Hepatic stellate cell (primary cell): ENCODE measurements at regions not wholly inside any gene's neighbourhood (a gene's known extent, or its start where the extent isn't known, plus 50 kb on each side); places are given as distances from the start of the nearest gene placed in this dataset.

Experiments used
- DNase-seq: peaks from one replicate; pipeline ENCODE4 v3.0.0; 2011; ENCODE audit warnings: low spot score

GRCh38 chr2:60096556-60096955 lies 456.9 kb downstream of the BCL11A start:
- DNase-seq: no peak

GRCh38 chr2:60095903-60096302 lies 457.6 kb downstream of the BCL11A start:
- no peak for DNase-seq

GRCh38 chr2:60095202-60095815 lies 458.1 kb downstream of the BCL11A start:
- DNase-seq: no peak

- no peak for DNase-seq
Measured at GRCh38 chr2:60094450-60094929, 459.0 kb downstream of the BCL11A start.

GRCh38 chr2:60092781-60093180 lies 460.7 kb downstream of the BCL11A start:
- DNase-seq: no peak

GRCh38 chr2:60091894-60092293 lies 461.6 kb downstream of the BCL11A start:
- DNase-seq: no peak

- no peak for DNase-seq
Measured at GRCh38 chr2:60091266-60091665, 462.2 kb downstream of the BCL11A start.

- DNase-seq: no peak
Measured at GRCh38 chr2:60079562-60079961, 473.9 kb downstream of the BCL11A start.

GRCh38 chr2:60075048-60075447 lies 478.4 kb downstream of the BCL11A start:
- DNase-seq: no peak

GRCh38 chr2:60073201-60073600 lies 480.3 kb downstream of the BCL11A start:
- no peak for DNase-seq

GRCh38 chr2:60072609-60073008 lies 480.8 kb downstream of the BCL11A start:
- no peak for DNase-seq

- DNase-seq: no peak
Measured at GRCh38 chr2:60071490-60071831, 482.0 kb downstream of the BCL11A start.

- no peak for DNase-seq
Measured at GRCh38 chr2:60070736-60071489, 482.5 kb downstream of the BCL11A start.

- no peak for DNase-seq
Measured at GRCh38 chr2:60070196-60070595, 483.3 kb downstream of the BCL11A start.

GRCh38 chr2:60068755-60069154 lies 484.7 kb downstream of the BCL11A start:
- DNase-seq: no peak

GRCh38 chr2:60067006-60067405 lies 486.4 kb downstream of the BCL11A start:
- no peak for DNase-seq

GRCh38 chr2:60066096-60066839 lies 487.2 kb downstream of the BCL11A start:
- DNase-seq: no peak

- no peak for DNase-seq
Measured at GRCh38 chr2:60064687-60065389, 488.6 kb downstream of the BCL11A start.

- no peak for DNase-seq
Measured at GRCh38 chr2:60058781-60059180, 494.7 kb downstream of the BCL11A start.

- no peak for DNase-seq
Measured at GRCh38 chr2:60054571-60055340, 498.7 kb downstream of the BCL11A start.

- DNase-seq: no peak
Measured at GRCh38 chr2:60053791-60054190, 499.7 kb downstream of the BCL11A start.

GRCh38 chr2:60052601-60053000 lies 500.9 kb downstream of the BCL11A start:
- DNase-seq: no peak
